ENCODE measurements at regions not wholly inside any gene's neighbourhood (a gene's known extent, or its start where the extent isn't known, plus 50 kb on each side); places are given as distances from the start of the nearest gene placed in this dataset.

- TF ChIP-seq EGR1 (IDR thresholded peaks at IDR 0.05; ENCODE audit: borderline replicate concordance, low read depth, low read length) (no peak), ASH2L (IDR thresholded peaks at IDR 0.05; ENCODE audit: low read length) (peak; percentile 60), EZH2 (IDR thresholded peaks at IDR 0.05; ENCODE audit: low read depth, low read length, severe bottlenecking) (no peak), GABPA (IDR thresholded peaks at IDR 0.05; ENCODE audit: borderline replicate concordance, insufficient read depth, low read length) (no peak), BACH1 (IDR thresholded peaks at IDR 0.05; ENCODE audit: low read length) (peak; percentile 83), TAF1 (IDR thresholded peaks at IDR 0.05; ENCODE audit: low read depth, low read length) (no peak), YY1 (IDR thresholded peaks at IDR 0.05; ENCODE audit: low read depth, low read length) (peak; percentile 38; the same call in 1 of the 2 replicates), TCF12 (IDR thresholded peaks at IDR 0.05; ENCODE audit: low read depth, low read length) (no peak)
Observed at GRCh38 chr13:43991773-43992201, 112.1 kb downstream of the LACC1 start (continued).
